AG20443 (cell line): ENCODE measurements at regions not wholly inside any gene's neighbourhood (a gene's known extent, or its start where the extent isn't known, plus 50 kb on each side); places are given as distances from the start of the nearest gene placed in this dataset.
"Not testable (repeated sequence)": the region's sequence is repeated elsewhere in the genome, so short reads cannot be mapped to it uniquely, and the experiment has no call there.

Experiments
- DNase-seq: peaks from one replicate; pipeline ENCODE4 v3.0.0; 2012; ENCODE audit warnings: low spot score, mixed read lengths

DNA sequence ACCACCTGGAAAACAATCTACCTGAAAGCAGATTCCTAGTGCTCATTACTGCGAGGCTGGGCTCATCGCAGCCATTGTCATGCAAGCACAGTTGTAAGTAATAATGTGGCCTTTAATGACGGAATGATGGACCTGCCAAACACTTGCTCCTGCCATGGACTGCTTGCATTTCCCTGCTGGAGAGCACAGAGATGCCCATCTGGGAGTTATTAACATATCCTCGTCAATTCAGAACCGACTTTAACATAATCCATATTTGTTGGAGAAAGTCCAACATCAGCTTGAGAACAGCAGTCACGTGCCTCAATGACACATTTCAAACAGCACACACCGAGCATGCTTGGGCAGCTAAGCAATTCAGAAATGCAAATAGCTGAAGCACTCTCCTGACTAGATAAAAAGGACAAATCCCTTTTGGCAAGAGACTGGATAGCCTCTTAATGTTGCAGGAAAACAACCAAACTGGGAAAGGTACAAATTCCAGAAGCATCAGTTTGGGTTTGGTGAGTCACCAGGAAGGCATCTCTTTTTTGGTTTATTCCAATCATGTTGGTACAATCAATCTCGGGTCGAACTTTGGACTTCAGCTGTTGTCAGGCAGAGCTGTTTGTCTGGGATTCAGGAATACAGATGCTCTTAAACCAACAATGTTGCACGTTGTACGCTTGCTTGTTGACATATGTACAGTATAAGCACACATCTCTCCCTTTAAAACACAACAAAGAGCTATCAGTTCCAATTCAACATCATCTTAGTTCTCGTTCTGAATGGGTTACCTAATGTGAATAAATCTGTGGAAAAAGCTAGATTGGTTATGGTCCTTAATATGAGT lies 395.8 kb downstream of the LNPK start:
- peak; percentile 65 for DNase-seq

DNA sequence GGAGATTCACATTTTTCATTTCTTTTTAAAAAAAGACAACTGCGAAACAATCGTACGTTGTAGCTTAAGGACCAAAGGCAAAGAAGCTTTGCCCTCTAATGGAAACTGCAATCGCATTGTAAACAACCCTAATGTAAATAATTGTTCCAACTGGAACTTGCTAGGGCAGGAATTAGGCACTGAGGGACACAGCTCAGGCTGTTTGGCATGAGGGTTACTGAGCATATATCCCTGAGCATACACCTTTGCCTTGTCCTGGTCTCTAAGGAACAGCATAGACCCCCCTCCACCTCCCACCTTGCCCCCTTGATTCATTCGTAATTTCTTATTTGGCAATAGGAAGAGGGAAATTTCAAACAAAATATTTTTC lies 396.4 kb downstream of the LNPK start:
- DNase-seq, result no peak

DNA sequence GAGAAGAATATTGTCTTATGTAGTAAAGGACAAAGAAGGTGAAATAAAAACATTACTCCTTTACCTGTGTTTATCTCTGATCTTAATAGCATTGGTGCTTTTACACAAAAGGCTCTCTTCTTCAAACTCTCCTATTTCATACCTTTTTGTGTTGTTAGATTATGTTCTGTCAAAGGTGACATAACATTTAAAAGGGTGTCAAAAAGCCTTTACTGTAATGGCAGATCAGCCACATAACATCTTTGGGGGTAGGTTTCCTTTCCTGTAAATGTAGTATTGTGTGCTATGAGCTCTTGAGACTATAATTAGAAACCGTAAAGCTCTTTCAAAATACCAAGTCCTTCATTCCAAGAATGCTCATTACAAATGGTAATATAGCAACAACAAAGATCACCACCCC lies 400.1 kb downstream of the LNPK start:
- no peak for DNase-seq

DNA sequence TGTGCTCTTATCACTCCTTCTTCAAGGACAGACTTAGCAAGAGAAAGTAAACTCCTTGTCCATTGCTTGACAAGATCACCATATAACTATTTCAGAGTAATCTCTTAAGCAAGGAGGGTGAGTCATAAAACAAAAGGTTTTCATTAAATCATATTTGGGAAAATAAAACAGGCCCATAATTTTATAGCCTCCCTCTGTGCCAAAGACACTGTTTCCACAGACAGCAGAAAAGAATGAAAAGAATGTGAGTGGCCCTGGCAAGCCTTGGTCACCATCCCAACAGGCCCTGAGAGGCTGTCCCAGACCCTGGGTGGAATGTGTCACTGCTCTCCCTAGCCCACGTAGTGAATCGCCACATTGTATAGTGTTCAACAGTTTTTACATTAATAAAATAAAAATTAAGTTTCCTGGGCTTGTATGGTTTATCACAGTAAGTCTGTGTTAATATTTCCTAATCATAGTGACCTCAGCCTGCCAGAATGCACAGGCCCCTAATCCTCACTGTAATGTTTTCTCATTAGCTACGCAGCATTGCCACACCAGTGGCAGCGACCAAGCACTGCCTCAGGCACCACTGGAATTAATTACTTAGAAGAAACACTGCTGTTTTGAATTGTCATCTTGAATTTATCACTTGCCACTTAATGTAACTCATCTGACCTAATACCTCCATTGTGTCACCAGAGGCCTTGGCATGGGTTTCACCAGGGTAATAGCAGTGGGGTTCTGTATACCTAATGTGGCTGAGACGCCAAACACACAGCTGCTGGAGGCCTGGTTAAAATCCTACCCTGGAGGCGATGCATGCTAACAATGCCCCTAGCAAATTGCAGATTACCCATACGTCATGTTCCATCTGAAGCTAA lies 401.9 kb downstream of the LNPK start:
- peak; percentile 79 for DNase-seq

DNA sequence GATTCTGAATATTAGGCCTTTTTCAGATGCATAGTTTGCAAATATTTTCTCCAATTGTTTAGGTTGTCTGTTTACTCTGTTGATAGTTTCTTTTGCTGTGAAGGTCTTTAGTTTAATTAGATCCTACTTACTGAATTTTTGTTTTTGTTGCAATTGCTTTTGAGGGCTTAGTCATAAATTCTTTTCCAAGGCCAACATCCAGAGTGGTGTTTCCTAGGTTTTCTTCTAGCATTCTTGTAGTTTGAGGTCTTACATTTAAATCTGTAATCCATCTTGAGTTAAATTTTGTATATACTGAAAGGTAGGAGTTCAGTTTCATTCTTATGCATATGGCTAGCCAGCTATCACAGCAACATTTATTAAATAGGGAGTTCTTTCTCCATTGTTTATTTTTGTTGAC lies 404.8 kb downstream of the LNPK start:
- no peak for DNase-seq

DNA sequence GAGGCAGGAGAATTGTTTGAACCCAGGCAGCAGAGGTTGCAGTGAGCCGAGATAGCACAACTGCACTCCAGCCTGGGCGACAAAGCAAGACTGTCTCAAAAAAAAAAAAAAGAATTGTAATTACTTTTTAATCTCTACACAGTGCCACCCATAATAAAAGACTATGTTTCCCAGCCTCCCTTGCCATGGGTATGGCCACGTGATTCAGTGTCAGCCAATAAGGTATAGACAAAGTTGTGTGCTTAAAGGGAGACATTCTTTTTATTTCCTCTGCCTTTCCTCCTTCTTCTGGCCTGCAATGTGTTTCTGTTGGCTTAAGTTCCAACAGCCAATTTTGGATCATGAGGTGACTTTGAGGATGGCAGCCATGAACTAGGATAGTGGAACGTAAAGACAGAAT lies 406.9 kb downstream of the LNPK start:
- DNase-seq, result no peak

DNA sequence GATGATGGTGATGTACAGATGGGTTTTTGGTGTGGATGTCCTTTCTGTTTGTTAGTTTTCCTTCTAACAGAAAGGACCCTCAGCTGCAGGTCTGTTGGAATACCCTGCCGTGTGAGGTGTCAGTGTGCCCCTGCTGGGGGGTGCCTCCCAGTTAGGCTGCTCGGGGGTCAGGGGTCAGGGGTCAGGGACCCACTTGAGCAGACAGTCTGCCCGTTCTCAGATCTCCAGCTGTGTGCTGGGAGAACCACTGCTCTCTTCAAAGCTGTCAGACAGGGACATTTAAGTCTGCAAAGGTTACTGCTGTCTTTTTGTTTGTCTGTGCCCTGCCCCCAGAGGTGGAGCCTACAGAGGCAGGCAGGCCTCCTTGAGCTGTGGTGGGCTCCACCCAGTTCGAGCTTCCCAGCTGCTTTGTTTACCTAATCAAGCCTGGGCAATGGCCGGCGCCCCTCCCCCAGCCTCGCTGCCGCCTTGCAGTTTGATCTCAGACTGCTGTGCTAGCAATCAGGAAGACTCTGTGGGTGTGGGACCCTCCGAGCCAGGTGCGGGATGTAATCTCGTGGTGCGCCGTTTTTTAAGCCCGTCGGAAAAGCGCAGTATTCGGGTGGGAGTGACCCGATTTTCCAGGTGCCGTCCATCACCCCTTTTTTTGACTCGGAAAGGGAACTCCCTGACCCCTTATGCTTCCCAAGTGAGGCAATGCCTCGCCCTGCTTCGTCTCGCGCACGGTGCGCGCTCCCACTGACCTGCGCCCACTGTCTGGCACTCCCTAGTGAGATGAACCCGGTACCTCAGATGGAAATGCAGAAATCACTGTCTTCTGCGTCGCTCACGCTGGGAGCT lies 408.2 kb downstream of the LNPK start:
- not testable (repeated sequence) for DNase-seq

DNA sequence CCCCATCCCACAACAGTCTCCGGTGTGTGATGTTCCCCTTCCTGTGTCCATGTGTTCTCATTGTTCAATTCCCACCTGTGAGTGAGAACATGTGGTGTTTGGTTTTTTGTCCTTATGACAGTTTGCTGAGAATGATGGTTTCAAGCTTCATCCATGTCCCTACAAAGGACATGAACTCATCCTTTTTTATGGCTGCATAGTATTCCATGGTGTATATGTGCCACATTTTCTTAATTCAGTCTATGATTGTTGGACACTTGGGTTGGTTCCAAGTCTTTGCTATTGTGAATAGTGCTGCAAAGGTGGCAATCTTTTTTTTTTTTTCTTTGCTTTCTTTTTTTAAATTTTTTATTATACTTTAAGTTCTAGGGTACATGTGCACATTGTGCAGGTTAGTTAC lies 406.7 kb upstream of the ATP5MC3 start:
- not testable (repeated sequence) for DNase-seq

DNA sequence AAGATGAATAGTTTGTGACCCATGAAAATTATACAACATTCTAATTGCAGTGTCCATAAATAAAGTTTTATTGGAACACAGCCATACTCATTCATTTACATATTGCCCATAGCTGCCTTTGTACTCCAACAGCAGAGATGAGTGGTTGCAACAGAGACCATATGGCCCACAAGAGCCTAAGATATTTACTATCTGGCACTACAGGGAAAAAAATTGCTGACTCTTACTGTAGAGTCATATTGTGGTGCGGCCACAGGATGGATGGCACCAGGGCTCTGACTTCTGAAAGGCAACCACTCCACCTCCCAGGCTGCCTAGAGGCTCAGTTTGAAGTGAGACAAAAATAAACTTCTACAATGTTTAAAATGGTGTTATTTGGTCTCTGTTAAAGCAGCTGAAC lies 404.0 kb upstream of the ATP5MC3 start:
- DNase-seq, result no peak

DNA sequence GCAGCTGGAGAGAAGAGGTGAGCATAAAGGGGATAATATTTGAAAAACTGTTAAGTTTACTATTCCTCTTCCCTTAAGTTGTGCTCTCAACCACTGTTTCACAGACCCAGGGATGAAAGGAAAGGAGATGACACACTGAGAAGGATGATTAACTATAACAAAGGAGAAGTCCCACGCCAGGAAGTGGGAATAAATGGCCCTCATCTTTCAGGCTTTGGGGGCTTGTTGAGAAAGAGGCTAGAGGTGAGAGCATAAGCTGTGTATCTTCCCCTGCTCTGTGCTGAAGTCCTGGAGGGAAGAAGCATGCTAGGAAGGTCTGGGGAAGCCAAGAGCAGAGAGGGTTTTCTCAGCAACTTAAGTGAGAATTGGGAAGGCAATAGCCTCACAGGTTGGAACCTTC lies 399.1 kb upstream of the ATP5MC3 start:
- no peak for DNase-seq

DNA sequence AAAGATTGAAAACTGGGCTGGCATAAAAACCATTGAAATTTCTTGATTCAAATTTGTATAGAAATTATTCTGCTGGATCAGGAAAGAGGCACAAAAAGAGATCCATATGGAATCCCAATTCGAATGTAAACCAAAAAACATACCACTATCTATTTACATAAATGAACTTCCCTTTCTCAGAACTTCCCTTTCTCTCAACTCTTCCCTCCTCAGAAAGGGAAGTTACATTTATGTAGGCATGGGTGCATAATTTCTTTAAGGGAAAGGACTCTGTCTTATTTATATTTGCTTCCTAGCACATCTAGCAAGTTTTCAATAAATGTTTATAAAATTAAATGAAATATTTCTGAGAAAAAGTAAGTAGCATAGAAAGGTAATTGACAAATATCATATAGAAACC lies 398.1 kb upstream of the ATP5MC3 start:
- no peak for DNase-seq

DNA sequence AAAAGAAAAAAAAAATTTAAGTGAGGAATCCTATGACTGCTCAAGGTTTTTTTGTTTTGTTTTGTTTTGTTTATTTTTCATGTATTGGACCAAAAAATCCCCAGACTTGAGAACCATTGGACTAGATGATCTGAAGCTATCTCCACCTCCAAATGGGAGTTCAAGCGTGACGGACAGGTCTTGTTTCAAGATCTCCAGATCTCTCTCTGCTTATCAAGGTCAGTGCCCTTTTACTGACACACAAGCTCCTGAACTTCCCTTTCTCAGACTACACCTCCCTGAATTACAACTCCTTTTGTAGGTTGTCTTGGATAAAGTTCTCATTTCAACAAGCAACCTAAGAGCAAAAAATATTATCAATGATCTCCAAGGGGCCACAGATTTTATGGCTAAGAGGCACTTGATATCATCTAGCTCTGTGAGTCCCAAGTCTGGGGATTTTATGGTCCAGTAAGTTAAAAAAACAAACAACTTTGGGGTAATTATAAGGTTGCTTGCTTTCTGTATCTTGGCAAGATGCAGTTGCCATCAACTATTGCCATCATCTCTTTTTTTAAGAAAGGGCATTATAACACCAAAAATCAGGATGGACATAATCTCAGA lies 396.0 kb upstream of the ATP5MC3 start:
- DNase-seq, result no peak

DNA sequence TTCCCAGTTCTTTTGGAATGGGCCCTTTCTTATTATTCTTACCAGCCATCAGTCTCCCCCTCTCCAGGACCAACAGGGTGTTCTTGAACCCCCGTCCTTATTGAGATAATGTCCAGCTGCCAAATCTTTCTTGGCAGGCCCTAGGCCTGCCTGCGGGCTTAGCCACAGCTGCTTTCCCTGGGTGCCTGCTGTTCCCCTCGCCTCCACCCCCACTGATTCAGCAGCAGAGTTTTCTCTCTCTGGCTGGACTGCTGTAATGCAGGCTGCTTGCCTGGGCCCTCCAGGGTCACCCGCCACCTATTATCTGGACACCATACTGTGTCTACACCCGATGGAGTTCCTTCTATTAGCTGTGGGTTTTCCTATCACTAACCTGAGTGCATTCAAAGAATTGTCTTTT lies 395.4 kb upstream of the ATP5MC3 start:
- DNase-seq, result peak; percentile 17

DNA sequence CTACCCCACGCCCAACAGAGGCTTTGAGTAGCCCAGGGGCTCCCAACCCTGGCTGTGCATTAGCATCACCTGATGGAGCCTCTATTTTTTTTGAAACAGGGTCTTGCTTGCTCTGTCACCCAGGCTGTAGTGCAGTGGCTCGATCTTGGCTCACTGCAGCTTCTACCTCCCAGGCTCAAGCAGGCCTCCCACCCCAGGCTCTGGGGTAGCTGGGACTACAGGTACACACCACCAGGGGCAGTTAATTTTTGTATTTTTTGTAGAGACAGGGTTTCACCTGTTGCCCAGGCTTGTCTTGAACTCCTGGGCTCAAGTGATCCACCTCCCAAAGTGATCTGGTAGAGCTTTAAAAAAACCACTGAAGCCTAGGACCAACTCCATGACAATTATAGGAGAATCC lies 394.8 kb upstream of the ATP5MC3 start:
- DNase-seq, result no peak

DNA sequence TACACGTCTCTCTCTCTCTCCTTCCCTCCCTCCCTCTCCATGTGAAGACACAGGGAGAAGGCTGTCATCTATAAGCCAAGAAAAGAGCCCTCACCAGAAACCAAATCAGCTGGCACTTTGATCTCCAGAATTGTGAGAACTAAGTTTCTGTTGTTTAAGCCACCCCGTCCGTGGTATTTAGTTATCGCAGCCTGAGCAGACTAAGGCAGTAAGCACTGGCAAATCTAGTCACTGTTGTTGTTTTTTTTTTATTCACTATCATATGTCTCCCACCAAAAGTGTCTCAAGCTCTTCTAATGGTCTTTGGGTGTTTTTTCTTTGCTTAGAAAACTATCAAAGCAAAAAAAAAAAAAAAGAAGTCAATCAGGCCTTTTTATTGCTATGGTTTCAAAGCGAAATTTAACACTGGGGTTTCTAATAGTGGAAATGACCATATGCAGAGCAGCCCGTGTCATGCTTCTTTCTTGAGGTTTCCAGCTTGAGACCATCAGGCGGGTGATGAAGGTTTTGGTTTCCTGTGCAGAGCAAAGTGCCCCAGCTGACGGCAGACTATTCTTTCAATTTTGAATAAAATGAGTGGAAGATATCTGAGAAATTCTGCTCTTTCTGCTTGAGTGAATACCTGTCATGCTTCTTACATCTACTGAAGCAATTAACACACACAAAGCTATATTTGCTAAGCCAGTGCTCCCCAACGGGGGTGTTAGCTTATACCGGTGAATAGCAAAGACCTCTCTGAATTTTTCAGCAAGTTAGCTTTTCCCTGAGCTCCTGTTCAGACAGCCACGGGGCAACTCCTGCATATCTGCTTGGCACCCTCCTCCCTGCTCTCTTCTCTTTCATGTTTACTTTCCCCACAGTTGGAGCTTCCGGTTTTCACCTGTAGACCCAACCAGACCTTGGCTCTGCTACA lies 394.1 kb upstream of the ATP5MC3 start:
- no peak for DNase-seq

DNA sequence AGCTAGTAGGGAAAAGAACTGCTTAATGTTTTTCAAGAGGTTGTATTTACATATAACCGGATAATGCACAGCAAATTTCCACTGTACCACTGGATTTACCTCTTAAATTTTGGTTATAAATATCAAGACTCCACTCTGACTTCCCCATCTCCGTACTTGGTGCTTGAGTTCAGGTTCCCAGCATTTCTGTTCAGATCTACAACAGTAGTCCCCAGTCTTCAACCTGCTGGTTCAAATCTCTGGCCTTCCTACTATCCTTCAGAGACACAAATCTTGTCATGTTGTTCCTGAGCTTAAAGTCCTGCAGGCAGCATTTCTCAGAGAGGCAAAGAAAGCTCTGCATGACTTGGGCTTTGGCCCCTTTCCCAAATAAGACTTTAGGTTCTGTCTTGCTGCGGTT lies 392.6 kb upstream of the ATP5MC3 start:
- no peak for DNase-seq

DNA sequence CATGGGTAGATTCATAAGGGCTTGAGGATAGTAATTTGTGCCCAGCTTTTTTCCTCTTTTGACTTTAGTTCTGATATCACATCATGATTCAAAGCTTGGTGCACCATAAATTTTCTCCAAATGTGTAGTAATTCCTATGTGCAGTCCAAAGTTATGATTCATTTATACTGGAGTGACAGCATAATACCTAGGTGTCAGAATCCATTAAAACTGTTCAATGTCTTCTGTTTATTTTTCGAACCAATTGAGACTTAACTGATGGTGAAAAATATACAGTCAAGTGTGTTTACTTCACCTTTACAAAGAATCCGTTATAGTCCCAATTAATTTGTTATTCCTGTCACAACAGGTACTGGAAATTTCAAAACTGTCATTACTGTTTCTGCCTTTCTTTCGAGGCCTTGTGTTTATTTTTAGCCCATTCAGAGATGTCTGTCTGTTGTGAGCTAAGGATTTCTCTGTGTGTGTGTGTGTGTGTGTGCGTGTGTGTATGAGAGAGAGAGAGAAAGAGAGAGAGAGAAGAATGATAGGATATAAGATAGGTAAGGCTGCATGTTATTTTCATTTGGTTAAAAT lies 389.7 kb upstream of the ATP5MC3 start:
- DNase-seq, result no peak

DNA sequence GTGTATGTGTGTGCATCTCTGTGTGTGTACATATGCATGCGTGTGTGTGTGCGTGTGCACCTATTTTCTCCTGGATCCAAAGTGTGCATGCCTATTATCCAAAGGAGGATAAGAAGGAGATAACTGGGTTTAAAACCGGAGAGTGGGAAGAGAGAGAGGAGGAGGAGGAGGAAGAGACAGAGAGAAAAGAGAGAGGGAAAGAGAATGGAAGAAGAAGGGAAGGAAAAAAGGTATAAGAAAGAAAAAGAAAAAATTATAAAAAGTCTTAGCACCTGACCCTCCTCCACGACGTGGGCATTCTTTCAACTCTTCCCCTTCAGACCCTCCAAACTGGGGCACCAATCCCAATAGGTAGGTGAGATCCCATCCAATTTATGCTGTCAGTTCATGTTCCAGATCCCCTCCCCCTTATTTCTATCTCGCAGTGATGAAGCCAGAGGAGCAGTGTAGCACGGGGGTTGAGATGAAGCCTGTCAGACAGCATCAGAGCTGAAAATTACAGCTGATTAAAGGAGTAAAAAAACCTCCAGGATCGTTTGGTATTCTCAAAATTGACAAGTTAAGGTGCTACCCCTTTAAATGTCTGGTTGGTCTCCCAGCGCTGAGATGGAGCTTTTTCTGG lies 386.7 kb upstream of the ATP5MC3 start:
- DNase-seq, result no peak

DNA sequence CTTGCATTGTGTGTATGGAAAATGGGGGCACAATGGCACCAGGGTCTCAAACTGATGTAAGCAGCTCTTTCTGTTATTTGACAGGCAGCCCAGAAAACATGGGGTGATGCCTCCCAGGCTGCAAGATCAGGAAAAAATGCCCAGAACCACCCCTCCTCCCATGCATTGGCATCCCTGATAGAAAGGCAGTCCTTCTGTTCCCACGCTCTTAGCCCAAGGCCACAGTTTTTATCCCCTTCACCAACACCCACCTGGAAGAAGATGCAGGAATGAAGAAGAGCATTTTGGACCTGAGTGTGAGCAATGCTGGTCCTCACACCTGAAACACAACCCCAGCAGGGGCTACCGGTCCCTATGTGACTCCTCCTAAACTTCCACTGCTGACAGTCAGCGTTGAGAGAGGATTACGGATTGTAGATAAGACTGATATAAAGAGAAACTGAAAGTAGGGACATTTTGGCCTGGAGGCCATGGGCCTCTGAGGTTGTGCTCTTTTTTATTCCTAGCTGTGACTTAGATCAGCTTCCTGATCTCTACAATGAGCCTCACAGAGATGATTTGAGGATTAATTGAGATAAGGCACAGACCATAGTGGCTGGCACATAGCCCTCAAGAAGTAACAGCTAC lies 386.0 kb upstream of the ATP5MC3 start:
- no peak for DNase-seq
